ENCODE measurements at regions not wholly inside any gene's neighbourhood (a gene's known extent, or its start where the extent isn't known, plus 50 kb on each side); places are given as distances from the start of the nearest gene placed in this dataset.
"Not testable (repeated sequence)": the region's sequence is repeated elsewhere in the genome, so short reads cannot be mapped to it uniquely, and the experiment has no call there.

DNA sequence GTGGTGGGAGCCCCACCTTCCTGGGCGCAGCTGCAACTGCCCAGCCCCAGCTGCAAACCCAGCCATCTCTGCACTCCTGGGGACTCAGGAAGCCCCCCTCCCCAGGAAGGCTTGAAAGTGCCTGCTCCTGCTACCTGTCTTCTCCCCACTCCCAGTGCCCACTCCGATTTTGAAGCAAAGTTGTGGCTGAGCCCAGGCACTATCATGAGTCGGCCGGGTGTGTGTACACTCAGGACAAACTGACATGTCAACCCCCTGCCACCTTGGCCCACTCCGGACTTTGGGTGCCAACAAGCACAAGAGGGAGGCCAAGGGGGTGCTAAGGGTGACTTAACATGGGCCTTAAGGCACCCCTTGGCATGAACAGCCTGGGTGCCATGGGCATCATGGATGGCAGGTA lies 325.5 kb upstream of the PTGER4 start:
- WGBS, result 85% methylated on average over 2 of the region's 5 CpGs
- no peak for TF ChIP-seq POLR2AphosphoS5 (IDR thresholded peaks at IDR 0.05)
- no peak for TF ChIP-seq POLR2A (IDR thresholded peaks at IDR 0.05)
- TF ChIP-seq, protein P1, sequence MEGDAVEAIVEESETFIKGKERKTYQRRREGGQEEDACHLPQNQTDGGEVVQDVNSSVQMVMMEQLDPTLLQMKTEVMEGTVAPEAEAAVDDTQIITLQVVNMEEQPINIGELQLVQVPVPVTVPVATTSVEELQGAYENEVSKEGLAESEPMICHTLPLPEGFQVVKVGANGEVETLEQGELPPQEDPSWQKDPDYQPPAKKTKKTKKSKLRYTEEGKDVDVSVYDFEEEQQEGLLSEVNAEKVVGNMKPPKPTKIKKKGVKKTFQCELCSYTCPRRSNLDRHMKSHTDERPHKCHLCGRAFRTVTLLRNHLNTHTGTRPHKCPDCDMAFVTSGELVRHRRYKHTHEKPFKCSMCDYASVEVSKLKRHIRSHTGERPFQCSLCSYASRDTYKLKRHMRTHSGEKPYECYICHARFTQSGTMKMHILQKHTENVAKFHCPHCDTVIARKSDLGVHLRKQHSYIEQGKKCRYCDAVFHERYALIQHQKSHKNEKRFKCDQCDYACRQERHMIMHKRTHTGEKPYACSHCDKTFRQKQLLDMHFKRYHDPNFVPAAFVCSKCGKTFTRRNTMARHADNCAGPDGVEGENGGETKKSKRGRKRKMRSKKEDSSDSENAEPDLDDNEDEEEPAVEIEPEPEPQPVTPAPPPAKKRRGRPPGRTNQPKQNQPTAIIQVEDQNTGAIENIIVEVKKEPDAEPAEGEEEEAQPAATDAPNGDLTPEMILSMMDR (IDR thresholded peaks at IDR 0.05), result no peak
- TF ChIP-seq EP300 (IDR thresholded peaks at IDR 0.05), result no peak
- no peaks in the 10 kb centered on the region for H3K27me3 ChIP-seq
- no peak overlapping the region for H3K4me3 ChIP-seq
- no peaks in the 10 kb centered on the region for H3K36me3 ChIP-seq
- no peaks in the 10 kb centered on the region for H3K4me1 ChIP-seq
- DNase-seq (ENCODE audit: low spot score in 2 of 2), result no peak
- no peak overlapping the region for H3K27ac ChIP-seq
- no peaks in the 10 kb centered on the region for H3K9me3 ChIP-seq

DNA sequence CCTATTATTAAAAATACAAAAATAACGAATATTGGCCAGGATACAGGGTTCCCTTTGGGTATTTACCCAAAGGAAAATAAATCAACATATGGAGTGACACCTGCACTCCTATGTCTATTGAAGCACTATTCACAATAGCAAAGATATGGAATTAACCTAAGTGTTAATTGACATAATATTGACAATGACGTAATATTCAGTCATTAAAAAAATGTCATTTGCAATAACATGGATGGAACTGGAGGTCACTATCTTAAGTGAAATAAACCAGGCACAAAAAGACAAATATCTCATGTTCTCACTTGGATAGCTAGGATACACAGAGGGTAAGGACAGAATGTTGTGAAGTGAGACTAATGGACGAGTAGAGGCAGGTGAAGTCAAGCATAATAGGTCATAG lies 326.3 kb upstream of the PTGER4 start:
- Histone ChIP-seq H3K27ac (no peak overlapping the region), H3K4me1 (no peaks in the 10 kb centered on the region), H3K9me3 (no peaks in the 10 kb centered on the region), H3K36me3 (no peaks in the 10 kb centered on the region), H3K27me3 (no peaks in the 10 kb centered on the region), H3K4me3 (no peak overlapping the region)
- no peak for TF ChIP-seq POLR2A (IDR thresholded peaks at IDR 0.05)
- no peak for TF ChIP-seq EP300 (IDR thresholded peaks at IDR 0.05)
- TF ChIP-seq POLR2AphosphoS5 (IDR thresholded peaks at IDR 0.05), result no peak
- TF ChIP-seq, protein P1 (IDR thresholded peaks at IDR 0.05), result no peak
- 73% methylated on average over 3 of the region's 3 CpGs for WGBS
- DNase-seq (ENCODE audit: low spot score in 2 of 2), result no peak

DNA sequence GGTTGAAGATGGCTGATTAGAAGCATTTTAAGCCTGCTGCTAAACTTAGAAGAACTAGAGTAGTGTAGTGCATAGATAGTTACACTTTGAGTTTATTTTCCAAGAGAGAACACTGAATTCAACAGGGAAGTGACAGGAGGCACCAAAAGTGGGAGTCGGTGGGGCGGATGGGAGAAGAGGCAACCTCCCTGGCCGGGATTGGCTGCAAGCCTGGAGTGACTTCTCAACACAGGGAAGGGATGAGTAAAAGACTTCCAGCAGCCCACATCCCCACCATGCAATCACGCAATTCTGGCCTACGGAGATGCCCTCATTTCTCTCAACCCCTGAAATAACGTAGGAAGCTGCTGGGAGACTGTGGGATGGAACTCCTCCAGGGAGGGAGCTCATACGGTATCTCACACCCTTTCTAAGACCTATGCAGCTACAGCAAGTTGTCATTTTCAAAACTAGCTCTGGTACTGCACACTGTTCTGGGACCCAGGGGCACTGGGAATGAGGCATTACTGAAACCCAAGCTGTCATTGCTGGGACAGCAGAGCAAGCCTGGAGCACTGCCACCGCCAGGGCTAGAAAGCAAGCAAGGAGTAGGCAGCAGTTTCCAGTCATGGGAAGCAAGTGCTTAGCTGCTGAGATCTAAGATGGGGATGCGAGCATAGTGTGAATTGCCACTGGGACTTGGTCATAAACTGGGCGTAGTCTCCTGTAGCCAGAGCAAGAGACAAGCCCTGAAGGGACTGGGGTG lies 331.6 kb upstream of the PTGER4 start:
- no peak overlapping the region for H3K27ac ChIP-seq
- no peaks in the 10 kb centered on the region for H3K27me3 ChIP-seq
- H3K9me3 ChIP-seq, result no peaks in the 10 kb centered on the region
- H3K36me3 ChIP-seq, result no peaks in the 10 kb centered on the region
- H3K4me3 ChIP-seq, result no peak overlapping the region
- DNase-seq (ENCODE audit: low spot score in 2 of 2), result no peak
- TF ChIP-seq POLR2A (IDR thresholded peaks at IDR 0.05) (no peak), POLR2AphosphoS5 (IDR thresholded peaks at IDR 0.05) (no peak), EP300 (IDR thresholded peaks at IDR 0.05) (no peak)
- TF ChIP-seq, protein P1 (IDR thresholded peaks at IDR 0.05), result no peak
- WGBS, result 95% methylated on average over 10 of the region's 10 CpGs
- no peaks in the 10 kb centered on the region for H3K4me1 ChIP-seq

DNA sequence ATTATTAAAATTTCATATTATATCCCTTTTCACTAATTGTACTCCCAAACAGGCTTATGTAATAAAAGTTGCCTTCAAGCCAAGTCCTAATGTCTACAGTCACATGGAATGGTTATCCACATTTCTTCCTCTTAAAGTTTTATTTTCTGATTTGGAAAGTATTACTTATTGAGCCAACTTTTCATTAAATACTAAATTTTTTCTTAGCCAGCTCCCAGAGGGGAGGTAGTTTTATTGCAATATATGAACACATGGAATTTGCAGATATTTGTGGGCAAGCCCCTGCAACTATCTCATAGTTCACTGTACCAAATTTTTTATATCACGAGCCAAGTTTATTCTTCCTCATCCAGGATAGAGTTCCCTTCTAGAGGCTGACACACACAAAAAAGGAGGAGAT lies 332.8 kb upstream of the PTGER4 start:
- H3K9me3 ChIP-seq, result no peaks in the 10 kb centered on the region
- H3K27ac ChIP-seq, result no peak overlapping the region
- no peak overlapping the region for H3K4me3 ChIP-seq
- no peaks in the 10 kb centered on the region for H3K27me3 ChIP-seq
- TF ChIP-seq POLR2A (IDR thresholded peaks at IDR 0.05) (no peak), POLR2AphosphoS5 (IDR thresholded peaks at IDR 0.05) (no peak), EP300 (IDR thresholded peaks at IDR 0.05) (no peak)
- TF ChIP-seq, protein P1 (IDR thresholded peaks at IDR 0.05), result no peak
- WGBS, result 40% methylated on average over 1 of the region's 1 CpG
- no peaks in the 10 kb centered on the region for H3K36me3 ChIP-seq
- H3K4me1 ChIP-seq, result no peaks in the 10 kb centered on the region
- no peak for DNase-seq (ENCODE audit: low spot score in 2 of 2)

DNA sequence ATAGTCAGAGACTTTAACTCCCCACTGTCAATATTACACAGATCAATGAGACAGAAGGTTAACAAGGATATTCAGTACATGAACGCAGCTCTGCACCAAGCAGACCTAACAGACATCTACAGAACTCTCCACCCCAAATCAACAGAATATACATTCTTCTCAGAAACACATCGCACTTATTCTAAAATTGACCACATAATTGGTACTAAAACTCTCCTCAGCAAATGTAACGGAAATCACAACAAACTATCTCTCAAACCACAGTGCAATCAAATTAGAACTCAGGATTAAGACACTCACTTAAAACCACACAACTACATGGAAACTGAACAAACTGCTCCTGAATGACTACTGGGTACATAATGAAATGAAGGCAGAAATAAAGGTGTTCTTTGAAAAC lies 341.3 kb upstream of the PTGER4 start:
- not testable (repeated sequence) for H3K27me3 ChIP-seq; H3K9me3 ChIP-seq; H3K27ac ChIP-seq; H3K4me1 ChIP-seq; H3K4me3 ChIP-seq; DNase-seq (ENCODE audit: low spot score in 2 of 2); H3K36me3 ChIP-seq
- 93% methylated on average over 3 of the region's 3 CpGs for WGBS

DNA sequence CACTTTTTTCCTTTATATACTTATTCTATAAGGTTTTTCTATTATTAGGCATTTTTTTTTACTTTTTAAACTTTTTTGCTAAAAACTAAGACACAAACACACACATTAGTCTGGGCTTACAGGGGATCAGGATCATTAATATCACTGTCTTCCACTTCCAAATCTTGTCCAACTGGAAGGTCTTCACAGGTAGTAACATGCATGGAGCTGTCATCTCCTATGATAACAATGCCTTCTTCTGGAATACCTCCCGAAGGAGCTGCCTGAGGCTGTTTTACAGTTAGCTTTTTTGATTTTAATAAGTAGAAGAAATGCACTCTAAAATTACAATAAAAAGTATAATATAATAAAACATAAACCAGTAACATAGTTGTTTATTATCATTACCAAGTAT lies 345.5 kb upstream of the PTGER4 start:
- H3K27ac ChIP-seq, result no peak overlapping the region
- WGBS, result 53% methylated on average over 1 of the region's 1 CpG
- no peaks in the 10 kb centered on the region for H3K36me3 ChIP-seq
- H3K4me1 ChIP-seq, result peaks cover 14% of the 10 kb centered on the region
- H3K27me3 ChIP-seq, result no peaks in the 10 kb centered on the region
- TF ChIP-seq POLR2A (IDR thresholded peaks at IDR 0.05) (no peak), EP300 (IDR thresholded peaks at IDR 0.05) (no peak), POLR2AphosphoS5 (IDR thresholded peaks at IDR 0.05) (no peak)
- TF ChIP-seq, protein P1 (IDR thresholded peaks at IDR 0.05), result no peak
- no peak for DNase-seq (ENCODE audit: low spot score in 2 of 2)
- no peaks in the 10 kb centered on the region for H3K9me3 ChIP-seq
- H3K4me3 ChIP-seq, result no peak overlapping the region
